NCI-H2227 treated with DMSO at 0.1 percent for 48 hours (cell line): ENCODE measurements at regions not wholly inside any gene's neighbourhood (a gene's known extent, or its start where the extent isn't known, plus 50 kb on each side); places are given as distances from the start of the nearest gene placed in this dataset.
"Not testable (repeated sequence)": the region's sequence is repeated elsewhere in the genome, so short reads cannot be mapped to it uniquely, and the experiment has no call there.

Source experiments
- DNase-seq: peaks from one replicate; lab custom pipeline; 2025; lab: John Stamatoyannopoulos, UW

- peak; percentile 81 for DNase-seq
These were observed 762.3 kb downstream of the BCL11A start for GRCh38 chr2:59791004-59791618.

DNA sequence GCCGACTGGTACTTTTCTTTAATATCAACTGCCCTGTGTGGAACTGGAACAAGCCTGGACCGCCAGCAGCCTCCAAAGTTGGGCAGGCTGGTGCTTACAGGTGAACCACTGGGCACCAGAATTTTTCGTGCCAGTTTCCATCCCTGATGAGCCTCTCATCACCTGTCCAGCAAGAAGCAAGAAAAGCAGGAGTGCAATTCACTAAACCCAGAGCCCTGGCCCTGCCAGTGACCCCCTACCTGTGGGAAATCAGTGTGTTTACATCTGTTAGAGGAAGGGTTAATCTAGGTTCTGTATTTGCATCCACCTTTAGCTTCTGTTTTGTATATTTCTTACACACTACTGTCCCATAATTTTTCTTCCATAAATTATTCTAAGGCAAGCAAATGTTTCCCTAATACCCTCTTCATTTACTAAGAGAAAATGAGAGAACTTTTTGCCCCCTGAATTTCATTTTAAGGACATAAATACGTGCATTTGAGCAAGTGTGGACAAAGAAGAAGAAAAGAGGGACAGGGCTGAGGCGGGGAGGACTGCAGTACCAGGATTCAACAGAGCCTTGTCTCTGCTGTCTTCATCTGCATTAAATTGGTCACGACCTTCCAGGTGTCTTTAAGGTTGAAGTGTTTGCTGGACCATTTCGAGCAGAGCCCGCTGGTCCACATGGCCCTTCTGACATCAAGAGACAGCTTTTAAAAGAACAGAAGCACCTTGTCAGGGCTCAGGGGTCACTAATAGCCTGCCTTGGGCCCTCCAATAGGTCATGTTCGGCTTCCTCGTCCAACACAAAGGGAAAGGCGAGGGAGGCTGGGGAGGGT is 763.1 kb downstream of the BCL11A start:
- DNase-seq, result peak; percentile 55

DNA sequence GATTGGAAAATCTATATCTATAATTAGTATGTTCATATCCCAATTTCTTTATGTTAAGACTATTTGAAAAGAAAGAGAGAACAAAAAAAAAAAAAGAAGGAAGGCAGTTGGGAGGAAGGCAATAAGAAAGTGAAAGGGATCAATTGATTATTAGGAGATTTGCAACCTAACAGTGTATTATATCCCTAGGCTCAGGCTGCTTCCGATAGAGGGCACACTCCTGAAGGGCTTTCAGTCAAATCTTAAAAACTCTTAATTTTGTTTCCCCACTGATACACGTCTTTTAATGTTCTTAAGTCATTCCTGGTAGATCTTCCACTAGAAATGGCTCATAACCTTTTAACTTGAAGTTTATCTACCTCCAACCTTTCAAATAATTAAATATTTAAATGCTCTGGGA is 763.9 kb downstream of the BCL11A start:
- no peak for DNase-seq

GRCh38 chr2:59787095-59787494 is 766.4 kb downstream of the BCL11A start:
- DNase-seq, result no peak

DNA sequence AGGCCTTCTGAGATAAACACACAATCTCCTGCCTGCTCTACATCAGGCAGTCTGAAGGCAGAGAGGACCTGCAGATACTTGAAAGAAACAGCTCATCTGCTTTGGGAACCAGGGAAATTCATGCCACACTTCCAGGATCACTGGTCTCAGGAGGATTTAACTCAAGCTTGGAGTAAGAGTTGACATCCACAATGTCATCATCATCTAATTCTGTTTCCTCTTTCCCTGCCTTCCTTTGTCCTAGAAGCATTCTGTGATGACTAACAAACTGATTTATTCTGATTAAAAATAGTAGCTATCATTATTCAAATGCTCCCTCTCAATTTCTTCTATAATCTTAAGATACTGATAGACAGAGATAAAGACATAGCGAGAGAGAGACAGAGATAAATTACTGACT is 766.8 kb downstream of the BCL11A start:
- no peak for DNase-seq

- DNase-seq, result no peak
These were observed 773.9 kb downstream of the BCL11A start for GRCh38 chr2:59779571-59779970.

DNA sequence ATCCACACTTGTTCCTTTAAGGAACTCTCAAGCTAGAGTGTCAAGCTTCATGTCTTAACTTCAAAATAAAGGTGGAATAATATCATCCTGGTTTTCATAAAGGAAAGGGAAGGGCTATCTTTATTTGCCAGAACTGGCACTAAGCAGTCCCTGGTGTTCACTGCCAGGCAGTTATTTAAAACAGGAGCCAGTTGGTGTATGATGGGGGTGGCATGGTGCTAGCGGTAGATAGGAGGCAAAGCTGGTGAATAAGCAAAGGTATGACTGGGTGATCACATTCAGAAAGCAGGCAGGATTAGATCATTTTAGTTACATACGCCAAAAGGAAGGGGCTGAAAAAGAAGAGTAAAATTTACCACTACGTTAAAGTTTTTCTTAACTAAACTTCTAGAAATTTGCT is 776.3 kb downstream of the BCL11A start:
- no peak for DNase-seq

DNA sequence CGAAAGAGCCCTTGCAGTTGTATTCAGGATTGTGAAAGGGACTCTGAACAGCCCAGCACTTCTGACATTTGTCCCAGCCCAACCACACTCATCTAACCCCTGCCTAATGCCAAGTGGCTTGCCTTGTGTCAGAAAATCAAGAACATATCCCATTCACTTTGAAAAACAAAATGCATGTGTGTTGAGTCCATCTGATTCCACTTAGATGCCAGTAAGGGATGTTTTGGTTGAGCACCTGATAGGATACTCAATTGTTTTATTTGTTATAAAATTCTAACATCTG is 776.8 kb downstream of the BCL11A start:
- no peak for DNase-seq

DNA sequence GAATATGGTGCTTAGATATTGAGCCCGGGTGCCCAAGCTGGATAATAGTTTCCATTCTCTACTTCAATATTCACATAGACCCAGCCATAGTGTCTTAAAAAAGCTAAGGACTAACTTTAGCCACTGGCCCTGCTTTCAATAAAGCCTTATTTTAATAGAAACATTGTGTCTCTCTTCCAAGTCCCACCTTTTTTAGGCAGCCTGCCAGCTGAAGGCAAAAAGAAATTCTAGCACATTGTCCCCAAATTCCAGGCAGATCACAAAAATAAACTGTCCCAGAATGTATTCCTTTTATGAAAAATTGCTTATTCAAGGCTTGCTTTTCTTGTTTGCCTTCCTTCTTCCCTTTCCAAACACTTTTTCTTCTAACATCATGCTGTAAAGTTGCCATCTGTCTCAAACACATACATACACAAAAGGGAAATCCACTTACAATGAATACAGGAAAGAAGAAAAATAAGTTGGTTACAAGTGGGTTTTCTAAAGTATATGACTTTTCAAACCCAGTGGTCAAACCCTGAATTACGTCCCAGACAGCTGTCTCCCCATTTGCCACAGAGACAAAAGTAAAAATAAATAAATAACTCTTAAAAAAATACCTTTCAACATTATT is 778.5 kb downstream of the BCL11A start:
- DNase-seq, result no peak

DNA sequence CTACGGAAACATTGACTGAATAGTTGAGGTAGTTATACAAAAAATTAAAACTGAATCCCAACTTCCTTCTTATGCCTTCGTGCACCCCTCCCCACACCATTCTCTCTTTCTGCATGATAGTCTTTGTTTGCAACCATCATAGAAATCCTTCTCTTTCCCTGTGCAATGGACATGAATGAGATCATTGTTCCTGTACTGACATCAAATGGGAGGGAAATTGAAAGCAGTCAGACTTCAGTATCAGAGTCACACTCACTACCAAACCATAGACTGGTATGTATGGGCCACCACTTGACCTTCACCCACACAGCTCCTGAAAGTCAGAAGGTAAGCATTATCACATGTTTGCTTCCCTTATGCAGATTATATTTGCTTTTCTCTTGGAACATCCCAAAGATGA is 782.8 kb downstream of the BCL11A start:
- no peak for DNase-seq

- DNase-seq, result no peak
These were observed 791.5 kb downstream of the BCL11A start for GRCh38 chr2:59761966-59762365.

- DNase-seq, result no peak
These were observed 797.3 kb downstream of the BCL11A start for GRCh38 chr2:59756150-59756549.

GRCh38 chr2:59754011-59754735 is 799.3 kb downstream of the BCL11A start:
- DNase-seq, result no peak

GRCh38 chr2:59752512-59752911 is 800.9 kb downstream of the BCL11A start:
- no peak for DNase-seq

DNA sequence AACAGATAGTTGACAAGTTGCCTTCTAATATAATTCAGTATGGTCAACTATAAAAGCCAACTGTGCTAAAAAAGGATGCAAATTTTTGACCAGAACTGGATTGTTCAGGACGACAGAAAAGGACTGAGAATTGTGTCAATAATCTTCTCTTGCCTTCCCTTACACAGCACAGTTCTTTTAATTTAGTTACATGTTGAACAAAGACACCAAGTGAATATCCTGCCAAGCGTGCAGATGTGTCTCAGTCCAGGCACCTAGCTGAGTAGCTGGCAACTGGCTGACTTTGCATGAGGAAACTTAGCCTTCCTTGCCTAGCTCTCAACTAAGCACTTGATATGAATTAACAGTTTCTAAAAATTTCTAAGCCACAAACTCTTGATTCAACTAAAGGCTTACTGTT is 801.4 kb downstream of the BCL11A start:
- DNase-seq, result no peak

GRCh38 chr2:59751214-59751613 is 802.2 kb downstream of the BCL11A start:
- DNase-seq, result not testable (repeated sequence)

- DNase-seq, result no peak
These were observed 807.2 kb downstream of the BCL11A start for GRCh38 chr2:59746291-59746690.

DNA sequence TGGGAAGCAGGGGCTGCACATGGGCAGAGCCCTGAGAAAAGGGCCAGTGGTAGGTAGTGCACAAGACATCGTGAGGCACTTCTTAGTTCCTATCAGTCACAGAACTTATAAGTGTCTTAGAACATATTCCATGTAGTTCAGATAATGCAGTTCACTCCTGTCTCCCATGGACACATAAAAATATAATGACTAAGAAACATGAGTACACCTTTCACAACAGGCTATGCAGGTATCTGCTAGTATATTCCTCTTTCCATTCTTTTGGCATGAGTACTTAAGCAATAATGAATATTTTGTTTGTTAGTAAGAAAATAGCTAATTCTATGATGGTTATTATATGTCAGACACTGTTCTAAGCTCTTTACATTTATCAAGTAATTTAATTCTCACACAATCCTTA is 808.4 kb downstream of the BCL11A start:
- DNase-seq, result no peak

GRCh38 chr2:59744436-59744835 is 809.0 kb downstream of the BCL11A start:
- no peak for DNase-seq

- no peak for DNase-seq
These were observed 811.6 kb downstream of the BCL11A start for GRCh38 chr2:59741840-59742239.

GRCh38 chr2:59739166-59739565 is 814.3 kb downstream of the BCL11A start:
- DNase-seq, result no peak

GRCh38 chr2:59737299-59737698 is 816.2 kb downstream of the BCL11A start:
- no peak for DNase-seq

DNA sequence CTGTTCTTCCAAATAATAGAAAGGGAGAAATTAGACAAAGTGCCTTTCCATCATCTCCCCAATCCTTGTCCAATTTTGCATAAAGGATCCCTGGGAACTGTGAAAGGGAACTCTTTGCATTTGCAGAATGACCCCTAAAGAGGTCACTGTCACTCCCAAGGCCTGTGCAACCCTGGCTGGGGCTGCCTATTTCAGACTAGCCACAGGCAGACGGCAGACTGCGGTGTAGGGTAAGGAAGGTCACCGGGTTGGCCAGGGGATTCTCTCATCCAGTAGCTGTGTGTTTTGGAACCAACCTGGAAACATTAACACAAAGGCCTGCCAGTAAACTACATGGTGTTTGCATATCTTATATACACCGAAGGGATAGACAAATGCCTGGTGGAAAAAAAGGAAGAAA is 818.7 kb downstream of the BCL11A start:
- DNase-seq, result no peak
